Keratinocyte (primary cell): ENCODE measurements at regions not wholly inside any gene's neighbourhood (a gene's known extent, or its start where the extent isn't known, plus 50 kb on each side); places are given as distances from the start of the nearest gene placed in this dataset.

Experiments
- DNase-seq: peaks from one replicate; pipeline ENCODE4 v3.0.0-alpha.2; 2011; ENCODE audit warnings: low read depth, missing footprints, low spot score
- FAIRE-seq: peaks from 2 replicates; lab custom pipeline; 2011; peaks lifted over from hg19 to GRCh38; lab: Jason Lieb, UNC
- H2AFZ ChIP-seq: 2 replicates; pipeline ENCODE4 v1.6.0; 2012; ENCODE audit warnings: low read length, control low read depth, inconsistent platforms; ENCODE audit not compliant: control insufficient read depth
- H3K27ac ChIP-seq: 2 replicates; pipeline ENCODE4 v1.5.1; 2011; ENCODE audit warnings: low read length; ENCODE audit not compliant: control insufficient read depth, insufficient read depth
- H3K27me3 ChIP-seq: 3 replicates; pipeline ENCODE4 v1.6.0; 2011; ENCODE audit warnings: low read length; ENCODE audit not compliant: control insufficient read depth, insufficient read depth; ENCODE audit errors: extremely low read depth
- H3K36me3 ChIP-seq, 2 experiments: 2 replicates in 1 of 2; 3 replicates in 1 of 2; pipeline ENCODE4 v1.5.1; 2011; ENCODE audit warnings: low read length in 2 of 2, mild to moderate bottlenecking in 1 of 2; ENCODE audit not compliant: control insufficient read depth in 2 of 2, insufficient read depth in 2 of 2; ENCODE audit errors: extremely low read depth in 1 of 2
- H3K4me1 ChIP-seq: 3 replicates; pipeline ENCODE4 v1.5.1; 2011; ENCODE audit warnings: low read length; ENCODE audit not compliant: control insufficient read depth, insufficient read depth; ENCODE audit errors: extremely low read depth
- H3K4me2 ChIP-seq: 3 replicates; pipeline ENCODE4 v1.6.0; 2011; ENCODE audit warnings: low read depth, low read length; ENCODE audit not compliant: control insufficient read depth, insufficient read depth; ENCODE audit errors: extremely low read depth
- H3K4me3 ChIP-seq, 3 experiments: fragments of 200-600 bp in 1 of 3; sonication (generic) in 1 of 3; 2 replicates in 2 of 3; 3 replicates in 1 of 3; pipeline ENCODE4 v1.5.1; 2011 to 2016; ENCODE audit warnings: low read length in 3 of 3, mild to moderate bottlenecking in 3 of 3, control low read depth in 2 of 3, inconsistent platforms in 1 of 3, low read depth in 1 of 3, mixed read lengths in 1 of 3, mixed run types in 1 of 3, moderate library complexity in 1 of 3; ENCODE audit not compliant: control insufficient read depth in 2 of 3, insufficient read depth in 2 of 3; ENCODE audit errors: extremely low read depth in 1 of 3
- H3K79me2 ChIP-seq: 2 replicates; pipeline ENCODE4 v1.6.0; 2012; ENCODE audit warnings: low read length; ENCODE audit not compliant: control insufficient read depth, insufficient read depth
- H3K9ac ChIP-seq: 3 replicates; pipeline ENCODE4 v1.6.0; 2011; ENCODE audit warnings: low read length; ENCODE audit not compliant: control insufficient read depth, insufficient read depth; ENCODE audit errors: extremely low read depth
- H3K9me1 ChIP-seq: 3 replicates; pipeline ENCODE4 v1.6.0; 2011; ENCODE audit warnings: low read length; ENCODE audit not compliant: control insufficient read depth, insufficient read depth; ENCODE audit errors: extremely low read depth
- H3K9me3 ChIP-seq: 2 replicates; pipeline ENCODE4 v1.5.1; 2012; ENCODE audit warnings: low read depth, low read length; ENCODE audit not compliant: control insufficient read depth
- H4K20me1 ChIP-seq: 3 replicates; pipeline ENCODE4 v1.6.0; 2011; ENCODE audit warnings: low read length; ENCODE audit not compliant: control insufficient read depth, insufficient read depth; ENCODE audit errors: extremely low read depth
- CTCF ChIP-seq, 3 experiments: IDR thresholded peaks in 1 of 3; conservative IDR thresholded peaks in 1 of 3; optimal IDR thresholded peaks in 1 of 3; 2 replicates in 2 of 3; 3 replicates in 1 of 3; pipeline versions ENCODE3 to v1.5.1; 2011; ENCODE audit warnings: low read length in 3 of 3, mild to moderate bottlenecking in 3 of 3, moderate library complexity in 2 of 3, control low read depth in 1 of 3, inconsistent platforms in 1 of 3; ENCODE audit not compliant: insufficient read depth in 2 of 3; ENCODE audit errors: extremely low read depth in 1 of 3
- EZH2 ChIP-seq: IDR thresholded peaks from one replicate; pipeline ENCODE4 v1.6.1; 2012; ENCODE audit warnings: inconsistent platforms, mild to moderate bottlenecking, low read length, moderate library complexity
- dilution Hi-C: fragments of 300-500 bp; cut with MboI; formaldehyde crosslinking; loops from one replicate; pipeline ENCODE4 v1.7.0; 2020; ENCODE audit warnings: low sequenced_read_pairs; ENCODE audit not compliant: extremely low pct_ligation_motif_present

GRCh38 chr7:13633857-13634256 lies 355.6 kb downstream of the ETV1 start:
- Histone ChIP-seq H3K4me2 (no peak overlapping the region), H3K9me1 (no peaks in the 10 kb centered on the region), H3K4me1 (no peaks in the 10 kb centered on the region), H4K20me1 (no peaks in the 10 kb centered on the region), H3K4me3 (no peak overlapping the region), H3K9me3 (no peaks in the 10 kb centered on the region), H3K36me3 (no peaks in the 10 kb centered on the region), H3K79me2 (no peaks in the 10 kb centered on the region), H3K27me3 (no peaks in the 10 kb centered on the region), H2AFZ (no peak overlapping the region), H3K27ac (no peak overlapping the region), H3K9ac (no peak overlapping the region)
- dilution Hi-C loops: no loop called here
- no peak for DNase-seq
- TF ChIP-seq CTCF (optimal IDR thresholded peaks at IDR 0.05 in 1 of 3, IDR thresholded peaks at IDR 0.05 in 1 of 3, conservative IDR thresholded peaks at IDR 0.05 in 1 of 3; ENCODE audit: extremely low read depth in 1 of 3, insufficient read depth in 2 of 3, low read length in 3 of 3) (no peak), EZH2 (no peak)
- no peak for FAIRE-seq

GRCh38 chr7:13639396-13639795 lies 350.1 kb downstream of the ETV1 start:
- no peaks in the 10 kb centered on the region for H3K4me1 ChIP-seq
- H3K27ac ChIP-seq: no peak overlapping the region
- H3K9ac ChIP-seq: no peak overlapping the region
- dilution Hi-C loops: no loop called here
- H3K79me2 ChIP-seq: no peaks in the 10 kb centered on the region
- no peak for DNase-seq
- H3K9me3 ChIP-seq: no peaks in the 10 kb centered on the region
- H3K9me1 ChIP-seq: no peaks in the 10 kb centered on the region
- no peak overlapping the region for H2AFZ ChIP-seq
- H3K4me3 ChIP-seq: no peak overlapping the region
- no peaks in the 10 kb centered on the region for H3K27me3 ChIP-seq
- H3K36me3 ChIP-seq: no peaks in the 10 kb centered on the region
- FAIRE-seq: no peak
- H4K20me1 ChIP-seq: no peaks in the 10 kb centered on the region
- H3K4me2 ChIP-seq: no peak overlapping the region
- TF ChIP-seq EZH2 (no peak), CTCF (optimal IDR thresholded peaks at IDR 0.05 in 1 of 3, IDR thresholded peaks at IDR 0.05 in 1 of 3, conservative IDR thresholded peaks at IDR 0.05 in 1 of 3; ENCODE audit: extremely low read depth in 1 of 3, insufficient read depth in 2 of 3, low read length in 3 of 3) (no peak)
